ENCODE measurements at regions not wholly inside any gene's neighbourhood (a gene's known extent, or its start where the extent isn't known, plus 50 kb on each side); places are given as distances from the start of the nearest gene placed in this dataset.

DNA sequence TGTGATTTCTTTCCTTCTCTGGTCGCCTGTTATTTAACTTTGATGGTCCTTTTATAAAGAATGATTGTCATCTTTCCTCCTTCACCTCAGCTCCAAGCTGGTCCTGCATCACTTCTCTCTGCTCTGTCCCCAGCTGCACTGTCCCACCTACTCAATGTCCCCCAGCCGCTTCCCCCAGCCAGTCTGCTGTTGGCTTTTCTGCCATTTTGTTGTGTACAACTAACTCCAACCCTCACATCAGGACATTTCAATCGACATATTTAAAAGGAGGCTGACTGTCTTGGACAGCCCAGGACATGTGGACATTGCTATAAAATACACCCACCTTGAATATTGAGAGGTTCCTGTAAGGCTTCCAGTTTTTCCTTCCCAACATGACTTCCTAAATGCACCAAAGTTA lies 193.8 kb upstream of the RGMA start:
- TF ChIP-seq FOXM1 (IDR thresholded peaks at IDR 0.05; ENCODE audit: low read depth) (no peak), POLR2AphosphoS5 (IDR thresholded peaks at IDR 0.05; ENCODE audit: low read depth, low read length) (no peak), EZH2phosphoT487 (IDR thresholded peaks at IDR 0.05; ENCODE audit: borderline replicate concordance, low read depth) (no peak), YY1 (IDR thresholded peaks at IDR 0.05; ENCODE audit: low read depth) (no peak), GATA2 (CRISPR knock-in tag; IDR thresholded peaks at IDR 0.05) (no peak), RCOR1 (IDR thresholded peaks at IDR 0.05; ENCODE audit: low read length) (no peak), RAD21 (IDR thresholded peaks at IDR 0.05; ENCODE audit: low read length) (no peak), SIN3A (IDR thresholded peaks at IDR 0.05; ENCODE audit: borderline replicate concordance, low read depth, low read length) (no peak), GABPA (IDR thresholded peaks at IDR 0.05; ENCODE audit: low read depth) (no peak), RXRA (IDR thresholded peaks at IDR 0.05; ENCODE audit: borderline replicate concordance, low read depth) (no peak)

Data from SK-N-SH (cell line).